Upper lobe of left lung (tissue), 4 donors: ENCODE measurements at regions not wholly inside any gene's neighbourhood (a gene's known extent, or its start where the extent isn't known, plus 50 kb on each side); places are given as distances from the start of the nearest gene placed in this dataset.

Experiments used
- POLR2A ChIP-seq, 4 donors: fragments of 450-650 bp; IDR thresholded peaks; one replicate each; pipeline ENCODE4 v1.5.1; 2016 to 2017; ENCODE audit warnings: antibody characterized with exemption in 4 of 4, mild to moderate bottlenecking in 2 of 4
- TF ChIP-seq, protein P1 (sequence below), 6 experiments: fragments of 450-650 bp in 4 of 6; fragments of 200-600 bp in 2 of 6; sonication (generic) in 2 of 6; IDR thresholded peaks; one replicate each; pipeline ENCODE4 v1.5.1; 2016 to 2019; ENCODE audit warnings: antibody characterized with exemption in 6 of 6

DNA sequence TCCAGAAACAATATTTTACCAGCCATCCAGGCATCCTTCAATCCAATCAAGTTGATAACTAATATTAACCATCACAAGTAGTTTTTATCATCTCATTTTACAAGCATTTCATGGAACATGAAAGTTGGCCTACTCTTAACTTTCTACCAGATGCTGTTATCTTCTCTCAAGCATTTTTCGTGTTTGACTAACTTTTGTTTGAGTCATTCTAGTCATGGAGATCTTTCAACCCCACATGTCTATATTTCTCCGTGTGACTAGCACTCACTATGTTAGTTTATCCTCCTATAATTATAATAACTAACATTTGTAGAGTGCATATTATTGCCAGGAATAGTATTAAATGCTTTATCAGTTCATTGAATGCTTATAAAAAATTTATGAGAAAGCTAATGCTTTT, 307.0 kb upstream of the CWC22 start:
- TF ChIP-seq POLR2A (IDR thresholded peaks at IDR 0.05): no peak
- TF ChIP-seq, protein P1, sequence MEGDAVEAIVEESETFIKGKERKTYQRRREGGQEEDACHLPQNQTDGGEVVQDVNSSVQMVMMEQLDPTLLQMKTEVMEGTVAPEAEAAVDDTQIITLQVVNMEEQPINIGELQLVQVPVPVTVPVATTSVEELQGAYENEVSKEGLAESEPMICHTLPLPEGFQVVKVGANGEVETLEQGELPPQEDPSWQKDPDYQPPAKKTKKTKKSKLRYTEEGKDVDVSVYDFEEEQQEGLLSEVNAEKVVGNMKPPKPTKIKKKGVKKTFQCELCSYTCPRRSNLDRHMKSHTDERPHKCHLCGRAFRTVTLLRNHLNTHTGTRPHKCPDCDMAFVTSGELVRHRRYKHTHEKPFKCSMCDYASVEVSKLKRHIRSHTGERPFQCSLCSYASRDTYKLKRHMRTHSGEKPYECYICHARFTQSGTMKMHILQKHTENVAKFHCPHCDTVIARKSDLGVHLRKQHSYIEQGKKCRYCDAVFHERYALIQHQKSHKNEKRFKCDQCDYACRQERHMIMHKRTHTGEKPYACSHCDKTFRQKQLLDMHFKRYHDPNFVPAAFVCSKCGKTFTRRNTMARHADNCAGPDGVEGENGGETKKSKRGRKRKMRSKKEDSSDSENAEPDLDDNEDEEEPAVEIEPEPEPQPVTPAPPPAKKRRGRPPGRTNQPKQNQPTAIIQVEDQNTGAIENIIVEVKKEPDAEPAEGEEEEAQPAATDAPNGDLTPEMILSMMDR (IDR thresholded peaks at IDR 0.05): no peak
